Heart left ventricle (tissue), 16 donors: ENCODE measurements at regions not wholly inside any gene's neighbourhood (a gene's known extent, or its start where the extent isn't known, plus 50 kb on each side); places are given as distances from the start of the nearest gene placed in this dataset.

Source experiments
- ATAC-seq, 4 donors: fragments of 200-7000 bp; cut with Tn5 transposase; one replicate each; pipeline ENCODE4 v1.9.1; 2020 to 2022; ENCODE audit warnings: moderate library complexity in 4 of 4, mild to moderate bottlenecking in 3 of 4, moderate number of reproducible peaks in 1 of 4
- DNase-seq, 5 donors: peaks; one replicate each; pipeline ENCODE4 v3.0.0-alpha.2; 2020
- H3K27ac ChIP-seq, 12 donors: fragments of 200-600 bp; sonication (generic) in 4 of 12; one replicate each; pipeline versions ENCODE4 v1.5.0 to v1.8.0; 2016 to 2022; ENCODE audit warnings: mild to moderate bottlenecking in 2 of 12
- H3K27me3 ChIP-seq, 9 donors: fragments of 200-600 bp; sonication (generic) in 2 of 9; one replicate each; pipeline versions ENCODE4 v1.5.1 to v1.8.0; 2016 to 2022; ENCODE audit warnings: mild to moderate bottlenecking in 3 of 9
- H3K36me3 ChIP-seq, 9 donors: fragments of 200-600 bp; sonication (generic) in 2 of 9; one replicate each; pipeline versions ENCODE4 v1.5.0 to v1.8.0; 2018 to 2022; ENCODE audit warnings: mild to moderate bottlenecking in 2 of 9
- H3K4me1 ChIP-seq, 12 donors: fragments of 200-600 bp; sonication (generic) in 4 of 12; one replicate each; pipeline versions ENCODE4 v1.5.0 to v1.8.0; 2016 to 2022; ENCODE audit warnings: mild to moderate bottlenecking in 3 of 12
- H3K4me3 ChIP-seq, 12 donors: fragments of 200-600 bp; sonication (generic) in 4 of 12; one replicate each; pipeline versions ENCODE4 v1.5.0 to v1.8.0; 2017 to 2022; ENCODE audit warnings: mild to moderate bottlenecking in 9 of 12, moderate library complexity in 4 of 12
- H3K9me3 ChIP-seq, 12 donors: fragments of 200-600 bp; sonication (generic) in 4 of 12; one replicate each; pipeline versions ENCODE4 v1.5.0 to v1.8.0; 2016 to 2022; ENCODE audit warnings: mild to moderate bottlenecking in 1 of 12
- POLR2A ChIP-seq, 2 donors: fragments of 450-650 bp; IDR thresholded peaks; one replicate each; pipeline ENCODE4 v1.6.1; 2017; ENCODE audit warnings: antibody characterized with exemption in 2 of 2, mild to moderate bottlenecking in 2 of 2, moderate library complexity in 2 of 2
- WGBS, 4 donors: extraction: QIAGEN DNeasy Blood & Tissue Kit in 2 of 4; methylation state at CpG; one replicate each; pipeline versions ENCODE4 v1.1.5 to v1.1.7; 2013 to 2018; 5-methylcytosine and 5-hydroxymethylcytosine counted together
- intact Hi-C, 10 donors: fragments of 100-400 bp; cut with DNase I; formaldehyde crosslinking; loops; one replicate each; pipeline versions ENCODE4 v1.11.1 to v1.14.2; 2022
- TF ChIP-seq, protein P1 (sequence below), 12 donors: fragments of 200-600 bp; sonication (generic) in 4 of 12; IDR thresholded peaks; one replicate each; pipeline versions ENCODE4 v1.5.0 to v1.8.0; 2018 to 2022; ENCODE audit warnings: antibody characterized with exemption in 12 of 12, mild to moderate bottlenecking in 5 of 12
- donor health status: ischemic (EF 13 %, LVEDD 7.1; RV severe dilation, severe dysfunction).
- donor health status: healthy with polysubstance abuse.
- donor health status: DM: no; HTN: yes; CAD: no.
- donor health status: DM: no; HTN: no; CAD: no.
- donor health status: ischemic (EF 25% LVEDD 6.9; RV normal size, moderate dysfunction).
- donor health status: ischemic (EF 25% LVEDD 5.7; RV mildly dilated, moderate dysfunction).
- donor health status: healthy.
- donor health status: DM: yes; HTN: yes; CAD: no.
- donor health status: ischemic (EF 35%, LVEDD 5.7; RV mildly dilated, moderate dysfunction).
- donor health status: nonischemic (EF 11% LVEDD 7.7; RV severe dilation, severe dysfunction).
- donor health status: DM: yes; HTN: yes; CAD: no.
- donor health status: PGD.
- donor health status: ischemic (EF 29% LVEDD 5.4; RV normal size, mild dysfunction).
- donor health status: nonischemic (EF 23%, LVEDD 6.1; RV moderate dilation, normal function).

DNA sequence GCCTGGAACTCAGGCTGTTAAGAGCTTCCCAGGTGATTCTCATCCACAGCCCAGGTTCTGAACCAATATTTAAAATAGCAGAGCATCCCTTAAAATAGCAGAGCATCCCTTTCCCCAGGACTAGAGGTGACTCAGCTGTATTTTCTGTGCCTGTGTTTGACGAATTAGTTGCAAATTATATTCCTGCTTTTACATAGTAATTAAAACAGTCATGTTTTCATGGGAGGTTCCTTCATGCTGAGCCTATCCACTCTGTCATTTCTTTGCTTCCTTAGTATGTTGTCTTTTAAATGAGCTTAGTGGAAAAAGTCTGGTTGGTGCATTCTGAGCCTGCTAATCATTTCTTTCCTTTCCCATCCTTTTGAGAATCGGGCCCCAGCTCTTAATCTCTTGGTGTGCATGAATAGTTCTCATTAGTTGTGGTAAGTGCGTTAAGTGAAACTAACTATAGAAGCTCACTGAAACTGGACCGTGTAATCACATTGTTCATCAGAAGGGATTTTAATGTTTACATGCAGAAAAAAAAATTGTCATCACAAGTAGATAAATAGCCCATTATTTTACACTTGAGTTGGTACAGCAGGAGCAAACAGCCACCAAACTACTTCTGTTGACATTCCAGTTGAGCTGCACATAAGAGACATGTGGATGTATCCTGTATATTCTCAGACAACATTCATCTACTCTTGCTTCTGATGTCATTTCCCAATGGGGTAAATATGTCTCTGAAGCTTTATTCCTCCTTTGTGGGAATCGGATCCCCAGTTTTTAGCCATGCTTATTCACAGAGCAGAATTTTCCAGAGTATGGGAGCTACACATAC is 596.9 kb upstream of the WWC1 start:
- intact Hi-C loops = no loop called here
- no peak overlapping the region for H3K4me3 ChIP-seq
- ATAC-seq (no peak), DNase-seq (no peak)
- H3K36me3 ChIP-seq = no peaks in the 10 kb centered on the region
- WGBS, 4 donors = 82 to 85% (median 84%) methylated on average over 5 of the region's 5 CpGs
- H3K4me1 ChIP-seq = no peaks in the 10 kb centered on the region
- no peaks in the 10 kb centered on the region for H3K27me3 ChIP-seq
- H3K27ac ChIP-seq = no peak overlapping the region
- H3K9me3 ChIP-seq = no peaks in the 10 kb centered on the region
- TF ChIP-seq, protein P1, sequence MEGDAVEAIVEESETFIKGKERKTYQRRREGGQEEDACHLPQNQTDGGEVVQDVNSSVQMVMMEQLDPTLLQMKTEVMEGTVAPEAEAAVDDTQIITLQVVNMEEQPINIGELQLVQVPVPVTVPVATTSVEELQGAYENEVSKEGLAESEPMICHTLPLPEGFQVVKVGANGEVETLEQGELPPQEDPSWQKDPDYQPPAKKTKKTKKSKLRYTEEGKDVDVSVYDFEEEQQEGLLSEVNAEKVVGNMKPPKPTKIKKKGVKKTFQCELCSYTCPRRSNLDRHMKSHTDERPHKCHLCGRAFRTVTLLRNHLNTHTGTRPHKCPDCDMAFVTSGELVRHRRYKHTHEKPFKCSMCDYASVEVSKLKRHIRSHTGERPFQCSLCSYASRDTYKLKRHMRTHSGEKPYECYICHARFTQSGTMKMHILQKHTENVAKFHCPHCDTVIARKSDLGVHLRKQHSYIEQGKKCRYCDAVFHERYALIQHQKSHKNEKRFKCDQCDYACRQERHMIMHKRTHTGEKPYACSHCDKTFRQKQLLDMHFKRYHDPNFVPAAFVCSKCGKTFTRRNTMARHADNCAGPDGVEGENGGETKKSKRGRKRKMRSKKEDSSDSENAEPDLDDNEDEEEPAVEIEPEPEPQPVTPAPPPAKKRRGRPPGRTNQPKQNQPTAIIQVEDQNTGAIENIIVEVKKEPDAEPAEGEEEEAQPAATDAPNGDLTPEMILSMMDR (IDR thresholded peaks at IDR 0.05) = no peak
- no peak for TF ChIP-seq POLR2A (IDR thresholded peaks at IDR 0.05)

DNA sequence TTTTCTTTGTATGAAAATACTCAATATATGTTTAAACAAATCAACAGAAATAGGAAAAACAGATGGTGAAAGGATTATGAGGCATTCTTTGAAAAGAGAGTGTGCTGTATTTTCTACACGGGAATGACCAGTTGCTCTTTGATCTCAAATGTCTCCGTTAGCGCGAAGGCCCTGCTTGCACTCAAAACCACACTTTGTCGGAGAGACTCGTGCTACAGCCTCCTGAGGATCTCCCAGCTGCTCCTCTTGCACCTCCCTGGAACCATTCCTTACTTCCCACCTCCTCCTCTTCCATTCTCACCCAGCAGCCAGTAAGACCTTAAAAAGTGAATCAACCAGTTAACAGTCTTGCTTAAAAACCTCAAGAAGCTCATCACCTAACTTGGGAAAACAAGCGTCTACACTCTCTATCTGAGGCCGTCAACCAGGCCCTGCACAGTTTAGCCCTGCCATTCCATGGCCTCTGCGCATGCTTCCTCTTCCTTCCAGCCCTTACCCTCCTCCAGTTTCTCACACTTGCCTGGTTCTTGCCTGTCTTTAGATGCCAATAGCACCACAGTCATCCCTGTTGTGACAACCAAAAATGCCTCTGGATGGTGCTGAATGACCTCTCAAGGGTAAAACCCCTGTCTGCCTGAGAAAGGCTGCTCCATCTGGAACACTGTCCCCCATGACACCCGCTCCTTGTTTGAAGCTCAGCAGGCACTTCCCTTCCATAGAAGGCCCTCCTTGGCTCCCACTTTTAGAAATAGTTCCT is 594.7 kb upstream of the WWC1 start:
- no peak for TF ChIP-seq POLR2A (IDR thresholded peaks at IDR 0.05)
- TF ChIP-seq, protein P1 (IDR thresholded peaks at IDR 0.05) = no peak
- ATAC-seq (peak in 1 of 4 donors; percentile 22), DNase-seq (no peak)
- intact Hi-C loops = no loop called here
- no peaks in the 10 kb centered on the region for H3K9me3 ChIP-seq
- H3K4me3 ChIP-seq = no peak overlapping the region
- no peak overlapping the region for H3K27ac ChIP-seq
- no peaks in the 10 kb centered on the region for H3K4me1 ChIP-seq
- no peaks in the 10 kb centered on the region for H3K27me3 ChIP-seq
- no peaks in the 10 kb centered on the region for H3K36me3 ChIP-seq
- WGBS, 4 donors = 82 to 90% (median 86%) methylated on average over 10 of the region's 10 CpGs

DNA sequence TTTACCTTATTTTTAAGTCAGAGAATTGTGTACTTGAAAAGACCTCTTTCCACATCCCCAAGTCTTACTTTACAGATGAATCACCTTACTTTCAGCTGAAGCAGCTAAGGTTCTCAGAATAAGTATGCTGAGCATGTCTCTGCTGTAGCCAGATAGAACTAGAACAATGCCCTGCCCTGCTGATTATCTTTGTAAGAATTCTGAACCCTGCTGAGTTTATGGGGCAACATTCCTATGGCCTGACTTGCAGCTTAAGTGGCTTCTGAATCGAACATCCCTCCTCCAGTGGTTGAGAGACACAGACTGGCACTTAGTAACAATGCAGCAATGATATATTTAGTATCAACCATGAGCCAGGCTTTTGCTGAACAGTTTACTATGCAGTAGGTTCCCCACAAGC is 592.0 kb upstream of the WWC1 start:
- WGBS, 4 donors = 13 to 25% (median 17%) methylated on average over 1 of the region's 1 CpG
- DNase-seq (no peak), ATAC-seq (peak; percentile 83 to 96 (median 93))
- H3K27ac ChIP-seq = peak overlapping the region in 4 of 12 donors; percentile 22 to 52 (median 24)
- no peaks in the 10 kb centered on the region for H3K9me3 ChIP-seq
- H3K4me1 ChIP-seq = no peaks in the 10 kb centered on the region
- no peaks in the 10 kb centered on the region for H3K36me3 ChIP-seq
- intact Hi-C loops = no loop called here
- TF ChIP-seq POLR2A (IDR thresholded peaks at IDR 0.05) = no peak
- TF ChIP-seq, protein P1 (IDR thresholded peaks at IDR 0.05) = no peak
- H3K27me3 ChIP-seq = no peaks in the 10 kb centered on the region
- H3K4me3 ChIP-seq = no peak overlapping the region

DNA sequence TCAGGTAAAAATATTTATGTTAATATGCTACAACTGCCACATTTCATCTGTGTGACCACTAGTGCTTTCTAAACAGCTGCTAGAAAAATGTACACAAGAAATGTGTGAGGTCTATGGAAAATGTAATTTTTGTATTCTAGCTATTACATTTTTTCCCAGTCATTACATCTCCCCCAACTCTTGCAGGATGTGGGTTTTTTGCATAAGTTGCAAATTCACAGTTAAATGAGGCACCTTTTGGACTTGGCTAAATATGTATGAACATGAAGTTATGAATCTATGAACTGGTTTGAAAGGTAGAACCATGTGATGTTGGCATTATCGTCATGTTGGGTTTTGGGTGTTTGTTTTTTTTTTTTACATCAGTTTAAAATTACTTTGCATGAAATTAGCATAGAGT is 590.4 kb upstream of the WWC1 start:
- ATAC-seq = no peak
- no peak for TF ChIP-seq POLR2A (IDR thresholded peaks at IDR 0.05)
- TF ChIP-seq, protein P1 (IDR thresholded peaks at IDR 0.05) = no peak
- no peaks in the 10 kb centered on the region for H3K4me1 ChIP-seq

More for the DNA sequence above, 590.4 kb upstream of the WWC1 start:
- no peak for DNase-seq
- H3K9me3 ChIP-seq = no peaks in the 10 kb centered on the region
- WGBS, 4 donors = 95 to 98% (median 97%) methylated on average over 1 of the region's 1 CpG
- no peaks in the 10 kb centered on the region for H3K36me3 ChIP-seq
- intact Hi-C loops = no loop called here
- no peak overlapping the region for H3K27ac ChIP-seq
- no peaks in the 10 kb centered on the region for H3K27me3 ChIP-seq
- H3K4me3 ChIP-seq = no peak overlapping the region
